ENCODE measurements at regions not wholly inside any gene's neighbourhood (a gene's known extent, or its start where the extent isn't known, plus 50 kb on each side); places are given as distances from the start of the nearest gene placed in this dataset.
"Not testable (repeated sequence)": the region's sequence is repeated elsewhere in the genome, so short reads cannot be mapped to it uniquely, and the experiment has no call there.

GRCh38 chr15:53923741-53924140, 54.5 kb upstream of the UNC13C start:
- not testable (repeated sequence) for DNase-seq

GRCh38 chr15:53918180-53919079, 59.8 kb upstream of the UNC13C start:
- no peak for DNase-seq

- no peak for DNase-seq
Observed at GRCh38 chr15:53917109-53917508, 61.1 kb upstream of the UNC13C start.

- DNase-seq = no peak
Observed at GRCh38 chr15:53911431-53911830, 66.8 kb upstream of the UNC13C start.

GRCh38 chr15:53910852-53911251, 67.4 kb upstream of the UNC13C start:
- no peak for DNase-seq

GRCh38 chr15:53910236-53910849, 67.9 kb upstream of the UNC13C start:
- DNase-seq = no peak

- no peak for DNase-seq
Observed at GRCh38 chr15:53903129-53903528, 75.1 kb upstream of the UNC13C start.

GRCh38 chr15:53893468-53893867, 84.8 kb upstream of the UNC13C start:
- DNase-seq = not testable (repeated sequence)

GRCh38 chr15:53891862-53892261, 86.4 kb upstream of the UNC13C start:
- not testable (repeated sequence) for DNase-seq

- no peak for DNase-seq
Observed at GRCh38 chr15:53884441-53884840, 93.8 kb upstream of the UNC13C start.

- DNase-seq = no peak
Observed at GRCh38 chr15:53882311-53882710, 95.9 kb upstream of the UNC13C start.

- DNase-seq = no peak
Observed at GRCh38 chr15:53880357-53880756, 97.9 kb upstream of the UNC13C start.

- no peak for DNase-seq
Observed at GRCh38 chr15:53875711-53876110, 102.5 kb upstream of the UNC13C start.

- no peak for DNase-seq
Observed at GRCh38 chr15:53875139-53875538, 103.1 kb upstream of the UNC13C start.

- DNase-seq = no peak
Observed at GRCh38 chr15:53872410-53872809, 105.8 kb upstream of the UNC13C start.

- no peak for DNase-seq
Observed at GRCh38 chr15:53869806-53870073, 108.5 kb upstream of the UNC13C start.

GRCh38 chr15:53869044-53869805, 109.0 kb upstream of the UNC13C start:
- DNase-seq = peak in 1 of 3 donors; percentile 5

GRCh38 chr15:53862386-53862785, 102.9 kb upstream of the WDR72 start:
- no peak for DNase-seq

- DNase-seq = no peak
Observed at GRCh38 chr15:53861792-53862191, 102.3 kb upstream of the WDR72 start.

GRCh38 chr15:53851110-53851848, 91.8 kb upstream of the WDR72 start:
- DNase-seq = no peak

- no peak for DNase-seq
Observed at GRCh38 chr15:53847745-53848144, 88.3 kb upstream of the WDR72 start.

GRCh38 chr15:53844634-53845033, 85.2 kb upstream of the WDR72 start:
- DNase-seq = no peak
